ENCODE measurements at regions not wholly inside any gene's neighbourhood (a gene's known extent, or its start where the extent isn't known, plus 50 kb on each side); places are given as distances from the start of the nearest gene placed in this dataset.

- TF ChIP-seq, protein P1, sequence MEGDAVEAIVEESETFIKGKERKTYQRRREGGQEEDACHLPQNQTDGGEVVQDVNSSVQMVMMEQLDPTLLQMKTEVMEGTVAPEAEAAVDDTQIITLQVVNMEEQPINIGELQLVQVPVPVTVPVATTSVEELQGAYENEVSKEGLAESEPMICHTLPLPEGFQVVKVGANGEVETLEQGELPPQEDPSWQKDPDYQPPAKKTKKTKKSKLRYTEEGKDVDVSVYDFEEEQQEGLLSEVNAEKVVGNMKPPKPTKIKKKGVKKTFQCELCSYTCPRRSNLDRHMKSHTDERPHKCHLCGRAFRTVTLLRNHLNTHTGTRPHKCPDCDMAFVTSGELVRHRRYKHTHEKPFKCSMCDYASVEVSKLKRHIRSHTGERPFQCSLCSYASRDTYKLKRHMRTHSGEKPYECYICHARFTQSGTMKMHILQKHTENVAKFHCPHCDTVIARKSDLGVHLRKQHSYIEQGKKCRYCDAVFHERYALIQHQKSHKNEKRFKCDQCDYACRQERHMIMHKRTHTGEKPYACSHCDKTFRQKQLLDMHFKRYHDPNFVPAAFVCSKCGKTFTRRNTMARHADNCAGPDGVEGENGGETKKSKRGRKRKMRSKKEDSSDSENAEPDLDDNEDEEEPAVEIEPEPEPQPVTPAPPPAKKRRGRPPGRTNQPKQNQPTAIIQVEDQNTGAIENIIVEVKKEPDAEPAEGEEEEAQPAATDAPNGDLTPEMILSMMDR (IDR thresholded peaks at IDR 0.05) = no peak
- TF ChIP-seq POLR2AphosphoS5 (IDR thresholded peaks at IDR 0.05) (no peak), POLR2A (IDR thresholded peaks at IDR 0.05; ENCODE audit: low read depth) (no peak), EP300 (IDR thresholded peaks at IDR 0.05) (no peak)
Measured at GRCh38 chr12:125280482-125281377, 215.5 kb downstream of the AACS start.
